GM21717 (cell line): ENCODE measurements at regions not wholly inside any gene's neighbourhood (a gene's known extent, or its start where the extent isn't known, plus 50 kb on each side); places are given as distances from the start of the nearest gene placed in this dataset.
"Not testable (repeated sequence)": the region's sequence is repeated elsewhere in the genome, so short reads cannot be mapped to it uniquely, and the experiment has no call there.

Experiments used
- ATAC-seq: cut with Tn5 transposase; IDR thresholded peaks from one replicate; pipeline ENCODE4 v1.9.1; 2021; ENCODE audit warnings: mild to moderate bottlenecking, moderate library complexity; ENCODE audit not compliant: unreplicated experiment

GRCh38 chr10:125407000-125407502 lies 246.7 kb upstream of the CTBP2 start:
- ATAC-seq: no peak

- ATAC-seq: not testable (repeated sequence)
Observed at GRCh38 chr10:125404902-125405301, 244.5 kb upstream of the CTBP2 start.

GRCh38 chr10:125401462-125401861 lies 241.1 kb upstream of the CTBP2 start:
- no peak for ATAC-seq

GRCh38 chr10:125399289-125399688 lies 238.9 kb upstream of the CTBP2 start:
- ATAC-seq: no peak

- ATAC-seq: no peak
Observed at GRCh38 chr10:125398270-125398669, 237.9 kb upstream of the CTBP2 start.

- ATAC-seq: no peak
Observed at GRCh38 chr10:125397608-125398007, 237.2 kb upstream of the CTBP2 start.

DNA sequence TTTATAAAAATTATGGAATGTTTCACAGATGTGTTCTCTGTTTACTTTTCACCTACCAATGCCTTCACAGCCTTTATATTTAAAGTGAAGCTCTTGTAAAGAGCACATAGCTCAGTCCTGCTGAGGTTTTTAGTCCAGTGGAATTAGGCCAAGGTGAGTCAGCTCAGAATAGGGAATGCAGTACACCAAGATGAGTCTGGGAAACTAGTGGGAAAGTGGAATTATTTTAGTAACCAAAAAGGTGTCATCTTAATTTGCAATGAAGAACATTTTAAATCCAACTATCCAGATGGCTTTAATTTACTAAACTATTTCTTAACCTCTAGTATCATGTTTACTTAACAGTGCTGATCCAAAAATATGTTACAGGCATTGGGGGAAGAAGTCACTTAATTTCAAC lies 236.3 kb upstream of the CTBP2 start:
- ATAC-seq: no peak

GRCh38 chr10:125392609-125393008 lies 232.2 kb upstream of the CTBP2 start:
- ATAC-seq: no peak

DNA sequence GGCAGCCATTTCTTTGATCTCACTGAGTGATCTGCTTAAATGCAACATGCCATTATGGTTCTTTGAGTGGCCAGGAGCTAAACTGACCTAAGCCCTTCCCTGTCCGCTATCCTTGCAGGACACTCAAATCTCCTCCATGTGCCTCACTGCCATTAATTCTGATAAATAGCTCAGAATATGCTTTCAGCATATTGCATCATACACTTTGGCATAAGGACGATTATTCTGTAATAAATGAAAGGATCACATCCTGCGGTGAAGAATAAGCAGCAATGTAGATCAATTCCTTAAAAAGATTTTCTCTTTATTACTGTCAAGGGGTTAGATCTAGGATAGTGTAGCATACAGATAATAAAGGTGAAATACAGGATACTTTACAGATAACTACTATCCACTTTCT lies 231.8 kb upstream of the CTBP2 start:
- no peak for ATAC-seq

GRCh38 chr10:125389648-125390047 lies 229.3 kb upstream of the CTBP2 start:
- no peak for ATAC-seq

DNA sequence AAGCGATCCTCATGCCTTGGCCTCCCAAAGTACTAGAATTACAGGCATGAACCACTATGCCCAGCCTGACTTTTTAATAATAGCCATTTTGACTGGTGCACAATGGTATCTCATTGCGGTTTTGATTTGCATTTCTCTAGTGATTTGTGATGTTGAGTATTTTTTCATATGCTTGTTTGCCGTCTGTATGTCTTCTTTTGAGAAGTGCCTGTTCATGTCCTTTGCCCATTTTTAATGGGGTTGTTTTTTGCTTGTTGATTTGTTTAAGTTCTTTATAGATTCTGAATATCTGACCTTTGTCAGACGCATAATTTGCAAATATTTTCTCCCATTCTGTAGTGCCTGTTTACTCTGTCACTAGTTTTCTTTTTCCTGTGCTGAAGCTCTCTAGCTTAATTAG lies 219.2 kb upstream of the CTBP2 start:
- no peak for ATAC-seq

GRCh38 chr10:125377368-125377767 lies 217.0 kb upstream of the CTBP2 start:
- no peak for ATAC-seq

GRCh38 chr10:125375210-125375609 lies 214.8 kb upstream of the CTBP2 start:
- ATAC-seq: no peak

DNA sequence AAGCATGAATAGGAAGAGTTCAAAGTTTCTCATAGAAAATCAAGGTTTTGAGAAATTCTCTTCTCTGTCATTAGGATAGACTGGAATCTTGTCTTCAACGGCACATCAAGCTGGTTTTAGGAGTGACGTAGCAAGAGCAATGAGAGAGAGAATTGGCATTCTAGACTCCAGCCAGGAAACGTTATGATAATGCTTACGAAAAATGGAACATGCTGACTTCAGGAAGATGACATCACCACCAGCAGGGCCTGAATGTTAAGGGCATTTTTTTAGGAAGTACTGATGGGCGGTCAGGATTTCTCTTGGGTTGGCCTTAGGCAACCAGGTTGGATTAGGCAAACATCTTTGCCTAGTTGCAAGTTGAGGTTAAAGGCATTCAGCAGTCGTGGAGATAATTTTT lies 213.2 kb upstream of the CTBP2 start:
- no peak for ATAC-seq

DNA sequence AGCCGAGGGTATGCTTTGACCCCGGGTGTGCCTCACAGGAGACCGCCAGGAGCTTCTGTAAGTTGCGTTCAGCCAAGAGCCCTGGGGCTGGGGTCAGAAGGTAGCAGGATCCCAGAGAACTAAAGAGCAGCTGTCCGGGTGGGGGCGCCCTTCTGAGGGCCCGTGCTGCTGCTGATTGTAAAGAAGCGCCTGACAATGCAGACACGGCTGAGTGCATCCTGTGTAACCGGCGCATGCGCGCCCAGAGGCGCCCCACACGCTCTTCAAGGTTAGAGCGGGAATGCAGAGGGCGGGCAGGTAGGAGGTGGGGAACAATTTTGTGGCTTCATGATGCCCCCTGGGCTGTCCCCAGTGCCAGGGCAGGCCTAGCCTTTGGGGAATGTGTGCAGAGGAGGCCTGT lies 210.2 kb upstream of the CTBP2 start:
- no peak for ATAC-seq

GRCh38 chr10:125369382-125370326 lies 209.3 kb upstream of the CTBP2 start:
- ATAC-seq: no peak

GRCh38 chr10:125368146-125368545 lies 207.8 kb upstream of the CTBP2 start:
- ATAC-seq: no peak

DNA sequence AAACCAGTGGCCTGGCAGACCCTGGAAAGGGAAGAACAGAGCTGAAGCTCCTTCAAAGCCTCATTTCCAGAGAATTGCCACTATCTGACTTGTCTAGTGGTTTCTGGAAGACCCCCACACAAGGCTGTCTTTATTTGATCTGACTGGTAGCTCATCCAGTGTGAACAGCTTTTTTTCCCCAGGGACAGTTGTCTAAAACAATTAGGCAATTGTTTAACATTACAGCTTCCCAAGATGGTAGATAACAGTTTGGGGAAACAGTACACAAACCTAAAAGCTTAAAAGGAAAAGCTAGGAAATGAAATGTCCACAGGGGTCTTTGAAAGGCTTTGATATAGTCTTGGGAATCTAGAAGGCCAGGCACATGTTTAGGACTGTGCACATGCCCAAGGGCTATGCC lies 203.4 kb upstream of the CTBP2 start:
- no peak for ATAC-seq

- ATAC-seq: no peak
Observed at GRCh38 chr10:125362950-125363349, 202.6 kb upstream of the CTBP2 start.

- no peak for ATAC-seq
Observed at GRCh38 chr10:125359401-125359800, 199.0 kb upstream of the CTBP2 start.

- ATAC-seq: no peak
Observed at GRCh38 chr10:125355657-125356056, 195.3 kb upstream of the CTBP2 start.

DNA sequence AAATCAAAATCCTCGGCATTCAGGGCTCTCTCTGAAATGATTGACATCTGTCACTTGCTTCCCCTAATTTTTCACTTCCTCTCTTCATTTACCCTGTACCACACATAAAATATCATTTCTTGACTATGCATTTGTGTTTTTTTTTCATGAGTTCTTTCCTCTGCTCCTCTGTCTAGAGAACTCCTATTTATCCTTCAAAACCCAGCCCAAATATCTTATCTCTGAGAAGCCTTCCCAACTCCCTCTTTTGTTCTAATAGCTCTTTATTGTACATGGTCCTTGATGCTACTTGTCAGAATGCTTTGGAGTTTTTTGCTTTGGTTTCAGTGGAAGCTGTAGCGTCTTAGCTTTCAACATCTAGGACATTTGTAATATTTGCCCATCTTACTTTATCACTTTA lies 190.2 kb upstream of the CTBP2 start:
- ATAC-seq: no peak

DNA sequence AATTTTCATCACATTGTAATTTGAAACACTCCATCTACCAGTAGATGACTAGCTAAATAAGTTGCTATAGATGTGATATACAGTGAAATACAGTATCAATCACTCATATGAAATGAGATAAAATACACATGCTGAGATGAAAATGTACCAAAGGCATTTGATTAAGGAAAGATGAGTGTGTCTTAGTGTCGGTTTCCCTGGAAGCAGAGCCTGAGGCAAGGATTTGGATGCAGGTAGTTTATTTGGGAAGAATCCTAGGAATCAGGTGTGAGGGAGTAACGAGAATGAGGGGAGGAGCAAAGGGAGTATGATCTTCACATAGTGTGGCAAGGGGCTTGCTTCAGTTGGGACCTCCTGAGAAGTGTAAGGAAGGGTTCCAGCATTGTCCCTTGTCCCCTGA lies 188.2 kb upstream of the CTBP2 start:
- no peak for ATAC-seq
